HG03521 (cell line): ENCODE measurements at regions not wholly inside any gene's neighbourhood (a gene's known extent, or its start where the extent isn't known, plus 50 kb on each side); places are given as distances from the start of the nearest gene placed in this dataset.

Experiments
- ATAC-seq: cut with Tn5 transposase; IDR thresholded peaks from one replicate; pipeline ENCODE4 v1.9.1; 2021; ENCODE audit warnings: mild to moderate bottlenecking, moderate library complexity; ENCODE audit not compliant: unreplicated experiment

DNA sequence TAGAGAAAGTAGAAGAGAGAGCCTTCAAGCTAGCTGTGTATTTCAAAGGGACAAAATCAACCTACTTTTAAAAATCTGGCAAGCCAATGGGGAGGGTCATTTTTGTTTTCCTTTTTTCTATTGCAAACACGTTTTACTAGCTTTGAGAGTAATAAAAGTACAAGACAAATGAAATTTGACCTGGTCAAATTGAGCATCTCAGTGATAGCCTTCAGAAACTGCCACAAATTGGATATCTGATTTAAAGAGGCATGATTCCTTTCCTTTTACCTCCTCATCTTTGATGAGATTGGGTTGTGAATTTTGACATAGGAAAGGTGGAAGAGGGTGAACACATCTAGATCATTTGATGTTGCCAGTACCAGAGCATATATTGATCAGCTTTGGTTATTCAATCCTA lies 53.6 kb upstream of the RBMS3 start:
- no peak for ATAC-seq
